Erythroblast (primary cell): ENCODE measurements at regions not wholly inside any gene's neighbourhood (a gene's known extent, or its start where the extent isn't known, plus 50 kb on each side); places are given as distances from the start of the nearest gene placed in this dataset.

ENCODE experiments used
- GATA1 ChIP-seq: IDR thresholded peaks from 2 replicates; pipeline ENCODE4 v1.6.1; 2011; ENCODE audit warnings: low read depth, mild to moderate bottlenecking, control low read depth, low read length, moderate library complexity
- POLR2A ChIP-seq: IDR thresholded peaks from 2 replicates; pipeline ENCODE4 v1.6.1; 2011; ENCODE audit warnings: mild to moderate bottlenecking, low read length

GRCh38 chr15:31465083-31465955 is 138.7 kb downstream of the KLF13 start:
- TF ChIP-seq POLR2A (no peak), GATA1 (no peak)
